ENCODE measurements at regions not wholly inside any gene's neighbourhood (a gene's known extent, or its start where the extent isn't known, plus 50 kb on each side); places are given as distances from the start of the nearest gene placed in this dataset.

GRCh38 chr2:48129293-48129950 lies 185.1 kb upstream of the FOXN2 start:
- no peak for TF ChIP-seq EZH2 (IDR thresholded peaks at IDR 0.05; ENCODE audit: low read length)
- TF ChIP-seq CTCF (optimal IDR thresholded peaks at IDR 0.05 in 1 of 3, IDR thresholded peaks at IDR 0.05 in 1 of 3, conservative IDR thresholded peaks at IDR 0.05 in 1 of 3; ENCODE audit: extremely low read depth in 1 of 3, insufficient read depth in 2 of 3, low read length in 3 of 3): no peak
- H3K27ac ChIP-seq (ENCODE audit: control insufficient read depth, insufficient read depth, low read length): no peak overlapping the region
- no peaks in the 10 kb centered on the region for H3K36me3 ChIP-seq (ENCODE audit: control insufficient read depth in 2 of 2, extremely low read depth in 1 of 2, insufficient read depth in 2 of 2, low read length in 2 of 2)
- no peaks in the 10 kb centered on the region for H4K20me1 ChIP-seq (ENCODE audit: control insufficient read depth, extremely low read depth, insufficient read depth, low read length)
- no peak for DNase-seq (ENCODE audit: low read depth, low spot score)
- no peak for FAIRE-seq
- no peaks in the 10 kb centered on the region for H3K27me3 ChIP-seq (ENCODE audit: control insufficient read depth, extremely low read depth, insufficient read depth, low read length)
- H3K4me1 ChIP-seq (ENCODE audit: control insufficient read depth, extremely low read depth, insufficient read depth, low read length): peaks cover 3% of the 10 kb centered on the region
- H3K9me1 ChIP-seq (ENCODE audit: control insufficient read depth, extremely low read depth, insufficient read depth, low read length): no peaks in the 10 kb centered on the region
- H3K9ac ChIP-seq (ENCODE audit: control insufficient read depth, extremely low read depth, insufficient read depth, low read length): no peak overlapping the region
- no peaks in the 10 kb centered on the region for H3K79me2 ChIP-seq (ENCODE audit: control insufficient read depth, insufficient read depth, low read length)
- H2AFZ ChIP-seq (ENCODE audit: control insufficient read depth, low read length): no peak overlapping the region
- H3K9me3 ChIP-seq (ENCODE audit: control insufficient read depth, low read depth, low read length): no peaks in the 10 kb centered on the region
- H3K4me3 ChIP-seq (ENCODE audit: control insufficient read depth in 2 of 3, extremely low read depth in 1 of 3, insufficient read depth in 2 of 3, low read depth in 1 of 3, low read length in 3 of 3): no peak overlapping the region
- dilution Hi-C loops (cut with MboI; ENCODE audit: extremely low pct_ligation_motif_present, low sequenced_read_pairs): no loop called here
- no peak overlapping the region for H3K4me2 ChIP-seq (ENCODE audit: control insufficient read depth, extremely low read depth, insufficient read depth, low read depth, low read length)

GRCh38 chr2:48131539-48132270 lies 182.8 kb upstream of the FOXN2 start:
- Histone ChIP-seq H3K79me2 (ENCODE audit: control insufficient read depth, insufficient read depth, low read length) (no peaks in the 10 kb centered on the region), H3K36me3 (ENCODE audit: control insufficient read depth in 2 of 2, extremely low read depth in 1 of 2, insufficient read depth in 2 of 2, low read length in 2 of 2) (no peaks in the 10 kb centered on the region), H3K27me3 (ENCODE audit: control insufficient read depth, extremely low read depth, insufficient read depth, low read length) (no peaks in the 10 kb centered on the region), H3K9ac (ENCODE audit: control insufficient read depth, extremely low read depth, insufficient read depth, low read length) (no peak overlapping the region), H3K9me1 (ENCODE audit: control insufficient read depth, extremely low read depth, insufficient read depth, low read length) (no peaks in the 10 kb centered on the region), H2AFZ (ENCODE audit: control insufficient read depth, low read length) (no peak overlapping the region), H3K4me2 (ENCODE audit: control insufficient read depth, extremely low read depth, insufficient read depth, low read depth, low read length) (no peak overlapping the region), H3K4me3 (ENCODE audit: control insufficient read depth in 2 of 3, extremely low read depth in 1 of 3, insufficient read depth in 2 of 3, low read depth in 1 of 3, low read length in 3 of 3) (no peak overlapping the region), H3K4me1 (ENCODE audit: control insufficient read depth, extremely low read depth, insufficient read depth, low read length) (peaks cover 3% of the 10 kb centered on the region), H3K27ac (ENCODE audit: control insufficient read depth, insufficient read depth, low read length) (no peak overlapping the region), H4K20me1 (ENCODE audit: control insufficient read depth, extremely low read depth, insufficient read depth, low read length) (no peaks in the 10 kb centered on the region), H3K9me3 (ENCODE audit: control insufficient read depth, low read depth, low read length) (no peaks in the 10 kb centered on the region)
- dilution Hi-C loops (cut with MboI; ENCODE audit: extremely low pct_ligation_motif_present, low sequenced_read_pairs): no loop called here
- DNase-seq (ENCODE audit: low read depth, low spot score) (no peak), FAIRE-seq (no peak)
- TF ChIP-seq EZH2 (IDR thresholded peaks at IDR 0.05; ENCODE audit: low read length): no peak
- no peak for TF ChIP-seq CTCF (optimal IDR thresholded peaks at IDR 0.05 in 1 of 3, IDR thresholded peaks at IDR 0.05 in 1 of 3, conservative IDR thresholded peaks at IDR 0.05 in 1 of 3; ENCODE audit: extremely low read depth in 1 of 3, insufficient read depth in 2 of 3, low read length in 3 of 3)
